B cell (primary cell): ENCODE measurements at regions not wholly inside any gene's neighbourhood (a gene's known extent, or its start where the extent isn't known, plus 50 kb on each side); places are given as distances from the start of the nearest gene placed in this dataset.

Experiments used
- ATAC-seq: fragments of 200-7000 bp; cut with Tn5 transposase; one replicate; pipeline ENCODE4 v1.10.0; 2021; ENCODE audit warnings: low read depth, mild to moderate bottlenecking, moderate number of reproducible peaks, moderate library complexity
- CTCF ChIA-PET: fragments of 350-600 bp; sonication (Branson Sonifier 250); formaldehyde crosslinking; loops from one replicate; lab custom pipeline; 2021; ENCODE audit warnings: antibody characterized with exemption, inconsistent platforms; lab: Charles Lee
- POLR2A ChIA-PET: fragments of 350-600 bp; sonication (Branson Sonifier 250); formaldehyde crosslinking; loops from one replicate; lab custom pipeline; 2021; ENCODE audit warnings: antibody characterized with exemption; lab: Charles Lee
- DNase-seq: peaks from one replicate; pipeline ENCODE4 v3.0.0; 2013
- H2AFZ ChIP-seq: 2 replicates; pipeline ENCODE4 v1.6.1; 2012; ENCODE audit warnings: mild to moderate bottlenecking, low read depth, low read length; ENCODE audit not compliant: insufficient read depth, poor library complexity, severe bottlenecking
- H3K27ac ChIP-seq, 2 donors: 1 replicate in 1 of 2; 2 replicates in 1 of 2; pipeline ENCODE4 v1.5.1; 2012 to 2013; ENCODE audit warnings: low read length in 2 of 2, mild to moderate bottlenecking in 2 of 2, moderate library complexity in 1 of 2
- H3K27me3 ChIP-seq, 4 experiments: fragments of 200-600 bp in 1 of 4; sonication (generic) in 1 of 4; replicated peaks in 1 of 4; 1 replicate in 2 of 4; 2 replicates in 2 of 4; pipeline versions ENCODE4 v1.6.1 to v1.7.0; 2013 to 2016; ENCODE audit warnings: low read length in 3 of 4, mild to moderate bottlenecking in 2 of 4, mixed read lengths in 1 of 4, moderate library complexity in 1 of 4; ENCODE audit not compliant: insufficient read depth in 4 of 4, control insufficient read depth in 3 of 4; ENCODE audit errors: control extremely low read depth in 1 of 4
- H3K36me3 ChIP-seq, 2 experiments: replicated peaks in 1 of 2; 1 replicate in 1 of 2; 2 replicates in 1 of 2; pipeline versions ENCODE4 v1.6.1 to v1.7.1; 2013; ENCODE audit warnings: low read length in 1 of 2; ENCODE audit not compliant: insufficient read depth in 2 of 2, control insufficient read depth in 1 of 2; ENCODE audit errors: control extremely low read depth in 1 of 2, extremely low read depth in 1 of 2
- H3K4me1 ChIP-seq, 2 donors: fragments of 200-600 bp in 1 of 2; sonication (generic) in 1 of 2; 1 replicate in 1 of 2; 2 replicates in 1 of 2; pipeline versions ENCODE4 v1.5.1 to v1.6.1; 2013 to 2017; ENCODE audit warnings: low read length in 2 of 2; ENCODE audit not compliant: control insufficient read depth in 2 of 2, insufficient read depth in 2 of 2
- H3K4me2 ChIP-seq: replicated peaks from 2 replicates; pipeline ENCODE3; 2012; ENCODE audit warnings: mild to moderate bottlenecking, low read depth, low read length; ENCODE audit not compliant: poor library complexity, severe bottlenecking
- H3K4me3 ChIP-seq, 5 experiments: fragments of 200-600 bp in 1 of 5; sonication (generic) in 1 of 5; 1 replicate in 3 of 5; 2 replicates in 2 of 5; pipeline versions ENCODE4 v1.5.1 to v1.7.0; 2011 to 2016; ENCODE audit warnings: low read length in 4 of 5, mild to moderate bottlenecking in 4 of 5, low read depth in 2 of 5, control low read depth in 1 of 5, moderate library complexity in 1 of 5; ENCODE audit not compliant: insufficient read depth in 1 of 5; ENCODE audit errors: control extremely low read depth in 1 of 5, extremely low read depth in 1 of 5
- H3K79me2 ChIP-seq: fragments of 200-600 bp; sonication (generic); one replicate; pipeline ENCODE4 v1.6.0; 2016; ENCODE audit warnings: low read length; ENCODE audit not compliant: control insufficient read depth, insufficient read depth
- H3K9ac ChIP-seq: fragments of 200-600 bp; sonication (generic); 2 replicates; pipeline ENCODE4 v1.6.1; 2017; ENCODE audit warnings: mild to moderate bottlenecking, low read length, moderate library complexity
- H3K9me3 ChIP-seq, 3 donors: one replicate each; pipeline versions ENCODE4 v1.6.1 to v1.7.1; 2013; ENCODE audit warnings: low read length in 2 of 3; ENCODE audit not compliant: control insufficient read depth in 2 of 3, insufficient read depth in 1 of 3; ENCODE audit errors: control extremely low read depth in 1 of 3
- H4K20me1 ChIP-seq: 2 replicates; pipeline ENCODE4 v1.6.0; 2012; ENCODE audit warnings: mild to moderate bottlenecking, low read length; ENCODE audit not compliant: insufficient read depth, control insufficient read depth, poor library complexity, severe bottlenecking
- H3K27ac Mint-ChIP-seq: one replicate; pipeline ENCODE4 v1.8.0; 2021; ENCODE audit warnings: mixed read lengths
- H3K27me3 Mint-ChIP-seq: one replicate; pipeline ENCODE4 v1.8.0; 2021; ENCODE audit warnings: mixed read lengths
- H3K4me1 Mint-ChIP-seq: one replicate; pipeline ENCODE4 v1.8.0; 2021; ENCODE audit warnings: mixed read lengths
- H3K4me3 Mint-ChIP-seq: one replicate; pipeline ENCODE4 v1.8.0; 2021; ENCODE audit warnings: mixed read lengths
- H3K9me3 Mint-ChIP-seq: one replicate; pipeline ENCODE4 v1.8.0; 2022; ENCODE audit warnings: mixed read lengths; ENCODE audit not compliant: insufficient read depth
- CTCF ChIP-seq: fragments of 200-600 bp; IDR thresholded peaks from one replicate; pipeline ENCODE4 v1.8.0; 2022; ENCODE audit warnings: antibody characterized with exemption, mild to moderate bottlenecking
- EZH2 ChIP-seq: IDR thresholded peaks from 2 replicates; pipeline ENCODE4 v1.6.1; 2012; ENCODE audit warnings: borderline replicate concordance, low read depth, mild to moderate bottlenecking, moderate library complexity, low read length; ENCODE audit not compliant: insufficient read depth, poor library complexity, severe bottlenecking
- WGBS: methylation state at CpG from one replicate; pipeline ENCODE4 v1.1.5; 2013; ENCODE audit warnings: missing lambda C conversion rate; ENCODE audit not compliant: insufficient coverage; 5-methylcytosine and 5-hydroxymethylcytosine counted together
- intact Hi-C: fragments of 100-400 bp; cut with micrococcal nuclease; formaldehyde crosslinking; loops from one replicate; pipeline ENCODE4 v1.10.0; 2022

DNA sequence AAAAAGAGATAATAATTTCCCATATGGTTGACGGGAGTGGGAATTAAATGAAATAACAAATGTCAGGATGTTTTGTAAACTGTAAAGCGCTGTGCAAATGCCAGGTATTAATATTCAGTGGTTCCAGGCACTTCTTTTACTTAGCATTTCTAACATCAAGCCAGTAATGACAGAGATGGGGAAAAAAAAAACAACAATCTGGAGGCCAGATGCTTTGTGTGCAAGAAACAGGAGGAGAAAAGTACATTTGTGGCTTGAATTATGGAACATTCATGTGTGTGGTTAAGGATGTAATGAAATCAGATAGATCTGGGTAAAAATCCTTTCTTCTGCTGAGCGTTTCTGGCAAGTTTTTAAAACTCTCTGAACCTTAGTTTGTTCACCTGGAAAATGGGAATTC is 509.6 kb downstream of the FUT8 start:
- no peak overlapping the region for H2AFZ ChIP-seq
- H3K27ac ChIP-seq: no peak overlapping the region
- H3K79me2 ChIP-seq: no peaks in the 10 kb centered on the region
- intact Hi-C loops: no loop called here
- Mint-ChIP-seq H3K27me3 (peaks cover 23% of the 10 kb centered on the region), H3K27ac (no peak overlapping the region), H3K4me3 (no peak overlapping the region), H3K9me3 (no peaks in the 10 kb centered on the region), H3K4me1 (no peaks in the 10 kb centered on the region)
- no peak overlapping the region for H3K4me3 ChIP-seq
- ChIA-PET CTCF (no interaction called here), POLR2A (no interaction called here)
- no peak for DNase-seq
- WGBS: no CpG with 5 or more reads among the region's 3 CpGs
- no peaks in the 10 kb centered on the region for H3K36me3 ChIP-seq
- no peaks in the 10 kb centered on the region for H4K20me1 ChIP-seq
- H3K4me2 ChIP-seq: no peak overlapping the region
- no peak for TF ChIP-seq EZH2
- H3K9ac ChIP-seq: no peak overlapping the region
- no peaks in the 10 kb centered on the region for H3K4me1 ChIP-seq
- H3K27me3 ChIP-seq: peaks cover 0 to 3% (median 0%) of the 10 kb centered on the region in 4 experiments
- H3K9me3 ChIP-seq: no peaks in the 10 kb centered on the region
- ATAC-seq: no peak

GRCh38 chr14:65926504-65926903 is 514.0 kb downstream of the FUT8 start:
- Histone ChIP-seq H3K9me3 (no peaks in the 10 kb centered on the region), H3K4me1 (no peaks in the 10 kb centered on the region), H2AFZ (no peak overlapping the region), H3K79me2 (no peaks in the 10 kb centered on the region), H4K20me1 (no peaks in the 10 kb centered on the region), H3K9ac (no peak overlapping the region), H3K27ac (no peak overlapping the region), H3K27me3 (peaks cover 0 to 13% (median 1%) of the 10 kb centered on the region in 4 experiments), H3K4me2 (no peak overlapping the region), H3K36me3 (no peaks in the 10 kb centered on the region), H3K4me3 (no peak overlapping the region)
- H3K27ac Mint-ChIP-seq: no peak overlapping the region
- H3K27me3 Mint-ChIP-seq: peaks cover 30% of the 10 kb centered on the region
- intact Hi-C loops: no loop called here
- 87% methylated on average over 3 of the region's 6 CpGs for WGBS
- POLR2A ChIA-PET: no interaction called here
- no peaks in the 10 kb centered on the region for H3K4me1 Mint-ChIP-seq
- no peak for DNase-seq
- TF ChIP-seq CTCF: no peak
- no peak for TF ChIP-seq EZH2
- no peaks in the 10 kb centered on the region for H3K9me3 Mint-ChIP-seq
- no peak for ATAC-seq
- no peak overlapping the region for H3K4me3 Mint-ChIP-seq
- CTCF ChIA-PET: no interaction called here
